Ishikawa (cell line): ENCODE measurements at regions not wholly inside any gene's neighbourhood (a gene's known extent, or its start where the extent isn't known, plus 50 kb on each side); places are given as distances from the start of the nearest gene placed in this dataset.

Experiments
- CEBPB ChIP-seq: IDR thresholded peaks from 2 replicates; pipeline ENCODE4 v1.6.1; 2012
- CREB1 ChIP-seq: IDR thresholded peaks from 2 replicates; pipeline ENCODE4 v1.6.1; 2012; ENCODE audit warnings: low read depth
- EGR1 ChIP-seq: IDR thresholded peaks from 2 replicates; pipeline ENCODE4 v1.6.1; 2012
- EP300 ChIP-seq: IDR thresholded peaks from 2 replicates; pipeline ENCODE4 v1.6.1; 2012; ENCODE audit warnings: borderline replicate concordance
- FOXM1 ChIP-seq: IDR thresholded peaks from 2 replicates; pipeline ENCODE4 v1.6.1; 2012; ENCODE audit warnings: low read depth, borderline replicate concordance
- NFIC ChIP-seq: IDR thresholded peaks from 2 replicates; pipeline ENCODE4 v1.6.1; 2012
- RAD21 ChIP-seq: IDR thresholded peaks from 2 replicates; pipeline ENCODE4 v1.6.1; 2012; ENCODE audit warnings: low read depth
- TAF1 ChIP-seq: IDR thresholded peaks from 2 replicates; pipeline ENCODE4 v1.6.1; 2012; ENCODE audit warnings: low read depth, mild to moderate bottlenecking
- TCF12 ChIP-seq: IDR thresholded peaks from 2 replicates; pipeline ENCODE4 v1.6.1; 2012; ENCODE audit warnings: low read depth
- TEAD4 ChIP-seq: IDR thresholded peaks from 2 replicates; pipeline ENCODE4 v1.6.1; 2012
- YY1 ChIP-seq: IDR thresholded peaks from 2 replicates; pipeline ENCODE4 v1.6.1; 2012; ENCODE audit warnings: low read depth
- ZBTB7A ChIP-seq: IDR thresholded peaks from 2 replicates; pipeline ENCODE4 v1.6.1; 2012; ENCODE audit warnings: low read depth
- TF ChIP-seq, protein P1 (sequence below): IDR thresholded peaks from 2 replicates; pipeline ENCODE4 v1.6.1; 2012
- TF ChIP-seq, protein P2 (sequence below): IDR thresholded peaks from 2 replicates; pipeline ENCODE4 v1.6.1; 2012; ENCODE audit warnings: low read depth, mild to moderate bottlenecking
- TF ChIP-seq, protein P3 (sequence below): IDR thresholded peaks from 2 replicates; pipeline ENCODE4 v1.6.1; 2012

DNA sequence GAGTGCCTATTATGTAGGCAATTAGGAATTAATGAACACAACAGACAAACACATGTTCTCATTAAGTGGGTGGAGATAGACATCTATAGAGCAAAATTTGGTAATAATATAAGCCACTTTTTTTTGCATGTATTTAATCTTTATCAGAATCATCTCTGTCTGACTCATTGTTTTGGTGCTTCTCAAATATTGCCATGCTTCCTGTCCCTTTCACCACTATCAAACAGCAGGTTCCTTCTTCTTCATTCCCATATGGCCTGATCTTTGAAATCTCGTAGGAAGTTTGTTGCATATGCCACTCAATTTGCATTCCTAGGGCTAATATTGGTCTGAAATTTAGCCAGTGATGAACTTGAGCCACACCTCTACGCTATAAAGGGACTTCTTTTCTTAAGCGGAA, 128.9 kb upstream of the SPEF2 start:
- TF ChIP-seq FOXM1: no peak
- TF ChIP-seq EP300: no peak
- TF ChIP-seq, protein P1, sequence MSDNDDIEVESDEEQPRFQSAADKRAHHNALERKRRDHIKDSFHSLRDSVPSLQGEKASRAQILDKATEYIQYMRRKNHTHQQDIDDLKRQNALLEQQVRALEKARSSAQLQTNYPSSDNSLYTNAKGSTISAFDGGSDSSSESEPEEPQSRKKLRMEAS: no peak
- TF ChIP-seq YY1: no peak
- no peak for TF ChIP-seq TEAD4
- no peak for TF ChIP-seq TAF1
- TF ChIP-seq TCF12: no peak
- TF ChIP-seq, protein P2, sequence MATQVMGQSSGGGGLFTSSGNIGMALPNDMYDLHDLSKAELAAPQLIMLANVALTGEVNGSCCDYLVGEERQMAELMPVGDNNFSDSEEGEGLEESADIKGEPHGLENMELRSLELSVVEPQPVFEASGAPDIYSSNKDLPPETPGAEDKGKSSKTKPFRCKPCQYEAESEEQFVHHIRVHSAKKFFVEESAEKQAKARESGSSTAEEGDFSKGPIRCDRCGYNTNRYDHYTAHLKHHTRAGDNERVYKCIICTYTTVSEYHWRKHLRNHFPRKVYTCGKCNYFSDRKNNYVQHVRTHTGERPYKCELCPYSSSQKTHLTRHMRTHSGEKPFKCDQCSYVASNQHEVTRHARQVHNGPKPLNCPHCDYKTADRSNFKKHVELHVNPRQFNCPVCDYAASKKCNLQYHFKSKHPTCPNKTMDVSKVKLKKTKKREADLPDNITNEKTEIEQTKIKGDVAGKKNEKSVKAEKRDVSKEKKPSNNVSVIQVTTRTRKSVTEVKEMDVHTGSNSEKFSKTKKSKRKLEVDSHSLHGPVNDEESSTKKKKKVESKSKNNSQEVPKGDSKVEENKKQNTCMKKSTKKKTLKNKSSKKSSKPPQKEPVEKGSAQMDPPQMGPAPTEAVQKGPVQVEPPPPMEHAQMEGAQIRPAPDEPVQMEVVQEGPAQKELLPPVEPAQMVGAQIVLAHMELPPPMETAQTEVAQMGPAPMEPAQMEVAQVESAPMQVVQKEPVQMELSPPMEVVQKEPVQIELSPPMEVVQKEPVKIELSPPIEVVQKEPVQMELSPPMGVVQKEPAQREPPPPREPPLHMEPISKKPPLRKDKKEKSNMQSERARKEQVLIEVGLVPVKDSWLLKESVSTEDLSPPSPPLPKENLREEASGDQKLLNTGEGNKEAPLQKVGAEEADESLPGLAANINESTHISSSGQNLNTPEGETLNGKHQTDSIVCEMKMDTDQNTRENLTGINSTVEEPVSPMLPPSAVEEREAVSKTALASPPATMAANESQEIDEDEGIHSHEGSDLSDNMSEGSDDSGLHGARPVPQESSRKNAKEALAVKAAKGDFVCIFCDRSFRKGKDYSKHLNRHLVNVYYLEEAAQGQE: no peak
- TF ChIP-seq RAD21: no peak
- no peak for TF ChIP-seq CREB1
- no peak for TF ChIP-seq EGR1
- no peak for TF ChIP-seq NFIC
- TF ChIP-seq CEBPB: no peak
- TF ChIP-seq, protein P3, sequence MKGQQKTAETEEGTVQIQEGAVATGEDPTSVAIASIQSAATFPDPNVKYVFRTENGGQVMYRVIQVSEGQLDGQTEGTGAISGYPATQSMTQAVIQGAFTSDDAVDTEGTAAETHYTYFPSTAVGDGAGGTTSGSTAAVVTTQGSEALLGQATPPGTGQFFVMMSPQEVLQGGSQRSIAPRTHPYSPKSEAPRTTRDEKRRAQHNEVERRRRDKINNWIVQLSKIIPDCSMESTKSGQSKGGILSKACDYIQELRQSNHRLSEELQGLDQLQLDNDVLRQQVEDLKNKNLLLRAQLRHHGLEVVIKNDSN: no peak
- TF ChIP-seq ZBTB7A: no peak

DNA sequence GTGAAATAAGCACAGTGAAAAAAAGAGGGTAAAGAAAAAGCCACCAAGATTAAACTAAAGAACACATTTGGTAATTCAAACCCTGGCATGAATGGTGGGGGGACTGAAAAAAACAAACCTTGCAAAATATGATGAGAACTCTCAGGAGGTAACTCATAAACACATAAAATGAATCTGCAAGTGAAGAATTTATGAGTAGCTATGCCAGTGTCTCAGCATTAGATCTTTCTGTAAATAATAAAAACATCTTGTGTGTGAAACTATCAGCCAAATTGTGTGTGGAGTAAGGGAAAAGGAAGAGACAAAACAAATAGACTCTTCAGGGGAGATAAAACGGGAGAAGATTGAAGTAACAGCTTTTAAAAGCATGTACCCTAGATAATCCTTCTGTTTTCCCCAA, 129.6 kb upstream of the SPEF2 start:
- no peak for TF ChIP-seq CREB1
- TF ChIP-seq ZBTB7A: no peak
- no peak for TF ChIP-seq FOXM1
- no peak for TF ChIP-seq TEAD4
- no peak for TF ChIP-seq TCF12

DNA sequence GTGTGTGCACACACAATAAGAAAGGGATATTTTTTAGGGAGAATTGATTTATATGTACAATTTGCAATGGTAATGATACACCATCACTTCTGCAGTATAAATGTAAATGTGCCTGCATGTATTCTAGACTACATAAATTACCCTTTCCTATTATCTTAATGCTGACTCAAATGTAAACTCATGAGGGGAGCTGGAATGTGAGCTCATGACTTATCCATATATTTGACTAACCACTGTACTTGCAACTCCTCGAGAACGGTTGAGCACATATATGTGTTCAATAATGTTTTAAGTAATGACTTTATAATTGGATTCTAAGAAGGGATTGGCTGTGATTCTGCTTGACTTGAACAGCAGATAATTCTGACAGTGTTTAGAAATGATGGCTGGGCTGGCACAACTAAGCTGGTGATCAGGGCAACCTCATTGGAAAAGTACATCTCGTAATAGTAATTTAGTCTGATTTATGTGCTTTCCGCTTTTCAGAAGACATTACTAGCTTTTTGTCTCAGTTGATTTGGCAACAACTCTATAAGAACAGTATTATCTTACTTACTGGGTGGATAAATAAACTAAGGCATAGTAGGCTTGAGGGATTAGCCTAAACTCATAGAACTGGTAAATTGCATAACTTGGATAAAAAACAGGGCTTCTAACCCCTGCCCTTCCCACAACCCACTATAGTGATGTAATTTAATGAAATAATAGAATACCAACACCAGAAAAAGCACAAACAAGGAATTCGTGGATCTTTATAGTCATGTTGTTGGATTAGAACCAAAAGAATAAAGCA, 130.2 kb upstream of the SPEF2 start:
- TF ChIP-seq ZBTB7A (no peak), RAD21 (no peak), NFIC (no peak), TCF12 (no peak), TAF1 (no peak), FOXM1 (no peak), CREB1 (no peak), EP300 (no peak), TEAD4 (no peak), YY1 (no peak), CEBPB (no peak), EGR1 (no peak)
- TF ChIP-seq, protein P3: no peak
- TF ChIP-seq, protein P1: no peak
- TF ChIP-seq, protein P2: no peak

DNA sequence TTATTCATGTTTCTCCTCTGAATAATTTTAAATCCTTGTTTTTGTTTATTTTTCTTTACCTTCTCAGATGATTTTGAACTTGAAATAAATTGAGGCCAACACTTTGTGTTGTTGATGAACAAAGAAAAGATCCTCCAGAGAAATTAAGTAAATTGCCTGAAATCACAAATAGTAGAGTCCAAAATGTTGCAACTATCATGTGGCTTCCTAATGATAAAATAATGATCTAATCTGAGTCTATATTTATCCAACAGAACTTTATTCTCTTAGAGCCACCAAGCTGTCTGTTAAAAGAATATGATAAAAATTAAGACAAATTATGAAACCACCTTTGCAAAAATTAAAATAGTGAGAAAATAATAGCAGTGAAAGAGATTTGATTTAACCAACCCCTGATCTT, 132.2 kb upstream of the SPEF2 start:
- no peak for TF ChIP-seq CREB1
- no peak for TF ChIP-seq NFIC
- TF ChIP-seq RAD21: no peak
- TF ChIP-seq, protein P3: no peak

DNA sequence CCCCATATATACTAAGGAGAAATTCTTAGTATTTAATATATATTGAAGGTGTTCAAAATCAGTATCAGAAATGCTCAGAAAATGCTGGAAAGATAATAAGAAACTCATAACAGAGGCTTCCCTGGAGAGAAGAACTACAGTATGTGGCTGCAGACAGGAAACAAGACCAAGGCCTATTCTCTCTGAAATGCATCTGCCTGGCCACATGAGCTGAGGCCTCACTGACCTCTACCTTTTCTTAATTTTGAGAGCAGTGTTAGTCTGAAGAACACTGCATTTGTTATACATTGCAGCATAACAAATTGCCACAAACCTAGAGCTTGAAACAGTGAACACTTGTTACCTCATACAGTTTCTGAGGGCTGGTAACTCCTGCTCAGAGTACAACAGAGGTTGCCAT, 133.4 kb upstream of the SPEF2 start:
- no peak for TF ChIP-seq TAF1
- no peak for TF ChIP-seq YY1
- no peak for TF ChIP-seq CEBPB
- TF ChIP-seq, protein P3: no peak
- TF ChIP-seq CREB1: no peak
